NOMO-1 treated with dmso at 0.1 percent for 144 hours (cell line): ENCODE measurements at regions not wholly inside any gene's neighbourhood (a gene's known extent, or its start where the extent isn't known, plus 50 kb on each side); places are given as distances from the start of the nearest gene placed in this dataset.
"Not testable (repeated sequence)": the region's sequence is repeated elsewhere in the genome, so short reads cannot be mapped to it uniquely, and the experiment has no call there.

Experiments used
- DNase-seq: peaks from one replicate; lab custom pipeline; 2025; ENCODE audit not compliant: unreplicated experiment; lab: John Stamatoyannopoulos, UW

GRCh38 chr1:83485314-83486019 lies 513.5 kb downstream of the TTLL7 start:
- DNase-seq, result not testable (repeated sequence)

- DNase-seq, result not testable (repeated sequence)
Observed at GRCh38 chr1:83481284-83481683, 517.6 kb downstream of the TTLL7 start.

- not testable (repeated sequence) for DNase-seq
Observed at GRCh38 chr1:83479591-83480239, 519.2 kb downstream of the TTLL7 start.

- not testable (repeated sequence) for DNase-seq
Observed at GRCh38 chr1:83478127-83478526, 520.8 kb downstream of the TTLL7 start.

GRCh38 chr1:83476518-83476917 lies 522.4 kb downstream of the TTLL7 start:
- not testable (repeated sequence) for DNase-seq

- DNase-seq, result not testable (repeated sequence)
Observed at GRCh38 chr1:83474946-83475345, 524.0 kb downstream of the TTLL7 start.

GRCh38 chr1:83473986-83474385 lies 524.9 kb downstream of the TTLL7 start:
- not testable (repeated sequence) for DNase-seq

- not testable (repeated sequence) for DNase-seq
Observed at GRCh38 chr1:83472066-83472465, 526.9 kb downstream of the TTLL7 start.

GRCh38 chr1:83471272-83471671 lies 527.7 kb downstream of the TTLL7 start:
- not testable (repeated sequence) for DNase-seq

- DNase-seq, result not testable (repeated sequence)
Observed at GRCh38 chr1:83468336-83468735, 530.6 kb downstream of the TTLL7 start.

- DNase-seq, result not testable (repeated sequence)
Observed at GRCh38 chr1:83457735-83458248, 541.1 kb downstream of the TTLL7 start.

- DNase-seq, result not testable (repeated sequence)
Observed at GRCh38 chr1:83457281-83457680, 541.7 kb downstream of the TTLL7 start.

- DNase-seq, result not testable (repeated sequence)
Observed at GRCh38 chr1:83455753-83456152, 543.2 kb downstream of the TTLL7 start.

- not testable (repeated sequence) for DNase-seq
Observed at GRCh38 chr1:83445873-83446272, 553.1 kb downstream of the TTLL7 start.

GRCh38 chr1:83442412-83442811 lies 556.5 kb downstream of the TTLL7 start:
- DNase-seq, result not testable (repeated sequence)

GRCh38 chr1:83440586-83440985 lies 558.3 kb downstream of the TTLL7 start:
- DNase-seq, result not testable (repeated sequence)

- not testable (repeated sequence) for DNase-seq
Observed at GRCh38 chr1:83440021-83440420, 558.9 kb downstream of the TTLL7 start.

GRCh38 chr1:83438316-83438715 lies 560.6 kb downstream of the TTLL7 start:
- not testable (repeated sequence) for DNase-seq

- not testable (repeated sequence) for DNase-seq
Observed at GRCh38 chr1:83435336-83435735, 563.6 kb downstream of the TTLL7 start.

GRCh38 chr1:83427566-83427965 lies 571.4 kb downstream of the TTLL7 start:
- DNase-seq, result not testable (repeated sequence)

- DNase-seq, result not testable (repeated sequence)
Observed at GRCh38 chr1:83423382-83423781, 575.5 kb downstream of the TTLL7 start.

- no peak for DNase-seq
Observed at GRCh38 chr1:83418558-83418957, 580.4 kb downstream of the TTLL7 start.
